PC-3 (cell line): ENCODE measurements at regions not wholly inside any gene's neighbourhood (a gene's known extent, or its start where the extent isn't known, plus 50 kb on each side); places are given as distances from the start of the nearest gene placed in this dataset.

Experiments
- ATAC-seq: fragments of 200-7000 bp; cut with Tn5 transposase; 2 replicates; pipeline ENCODE4 v1.9.1; 2020; ENCODE audit warnings: mild to moderate bottlenecking, moderate library complexity
- BruUV-seq: library from RNA; stranded (reverse); fragments of 400-500 nt; replicated peaks from 2 replicates; lab custom pipeline; 2021; lab: Mats Ljungman, UMichigan
- CTCF ChIA-PET: fragments of 300-600 bp; sonication (Branson Sonifier 250); formaldehyde crosslinking; loops from one replicate; lab custom pipeline; 2022; ENCODE audit warnings: antibody characterized with exemption; lab: Charles Lee
- POLR2A ChIA-PET: fragments of 300-600 bp; sonication (Branson Sonifier 250); formaldehyde crosslinking; loops from one replicate; lab custom pipeline; 2022; ENCODE audit warnings: antibody characterized with exemption; ENCODE audit not compliant: unreplicated experiment; lab: Charles Lee
- DNase-seq: peaks from one replicate; pipeline ENCODE4 v3.0.0-alpha.2; 2015
- H2AFZ ChIP-seq: fragments of 300-600 bp; sonication (generic); 2 replicates; pipeline ENCODE4 v1.6.0; 2016; ENCODE audit warnings: antibody characterized with exemption, low read length
- H3F3A ChIP-seq: fragments of 300-600 bp; sonication (generic); one replicate; pipeline ENCODE4 v1.6.0; 2017; ENCODE audit warnings: antibody characterized with exemption, low read length, control low read depth, mild to moderate bottlenecking; ENCODE audit not compliant: unreplicated experiment
- H3K27ac ChIP-seq: fragments of 300-600 bp; sonication (generic); 2 replicates; pipeline ENCODE4 v1.5.1; 2016; ENCODE audit warnings: mild to moderate bottlenecking, low read length
- H3K27me3 ChIP-seq: fragments of 300-600 bp; sonication (generic); 2 replicates; pipeline ENCODE4 v1.6.1; 2016; ENCODE audit warnings: low read length, mixed read lengths
- H3K36me3 ChIP-seq: fragments of 300-600 bp; sonication (generic); 2 replicates; pipeline ENCODE4 v1.6.1; 2016; ENCODE audit warnings: low read depth, mixed run types, low read length, mixed read lengths
- H3K4me1 ChIP-seq: fragments of 300-600 bp; sonication (generic); 2 replicates; pipeline ENCODE4 v1.5.1; 2016; ENCODE audit warnings: low read length; ENCODE audit not compliant: insufficient read depth
- H3K4me2 ChIP-seq: fragments of 300-600 bp; sonication (generic); 2 replicates; pipeline ENCODE4 v1.6.0; 2016; ENCODE audit warnings: low read length
- H3K4me3 ChIP-seq: fragments of 300-600 bp; sonication (generic); 2 replicates; pipeline ENCODE4 v1.5.1; 2016; ENCODE audit warnings: mild to moderate bottlenecking, low read length, mixed read lengths
- H3K79me2 ChIP-seq: fragments of 300-600 bp; sonication (generic); 2 replicates; pipeline ENCODE4 v1.6.1; 2017; ENCODE audit warnings: low read length, mixed read lengths
- H3K9ac ChIP-seq: fragments of 300-600 bp; sonication (generic); 2 replicates; pipeline ENCODE4 v1.6.0; 2016; ENCODE audit warnings: mild to moderate bottlenecking, low read length
- H3K9me2 ChIP-seq: fragments of 300-600 bp; sonication (generic); replicated peaks from 2 replicates; pipeline ENCODE4 v1.6.1; 2016; ENCODE audit warnings: mixed run types, low read length, mixed read lengths
- H3K9me3 ChIP-seq: fragments of 300-600 bp; sonication (generic); 2 replicates; pipeline ENCODE4 v1.6.1; 2016; ENCODE audit warnings: low read length, mixed read lengths
- H4K20me1 ChIP-seq: fragments of 300-600 bp; sonication (generic); 2 replicates; pipeline ENCODE4 v1.6.1; 2016; ENCODE audit warnings: low read length, mixed read lengths
- EZH2 ChIP-seq: fragments of 300-600 bp; sonication (generic); IDR thresholded peaks from one replicate; pipeline ENCODE4 v1.6.1; 2017; ENCODE audit warnings: antibody characterized with exemption, mild to moderate bottlenecking, low read length; ENCODE audit not compliant: unreplicated experiment
- EZH2phosphoT487 ChIP-seq: fragments of 300-600 bp; sonication (generic); IDR thresholded peaks from 2 replicates; pipeline ENCODE4 v1.6.1; 2018; ENCODE audit warnings: mild to moderate bottlenecking, antibody characterized with exemption, low read length, borderline replicate concordance
- intact Hi-C: fragments of 100-400 bp; cut with micrococcal nuclease; formaldehyde crosslinking; loops from 2 replicates; pipeline ENCODE4 v1.9.0; 2023
- TF ChIP-seq, protein P1 (sequence below): fragments of 300-600 bp; sonication (generic); conservative IDR thresholded peaks from 2 replicates; pipeline ENCODE4 v1.5.1; 2017; ENCODE audit warnings: antibody characterized with exemption, low read depth, mild to moderate bottlenecking, low read length

DNA sequence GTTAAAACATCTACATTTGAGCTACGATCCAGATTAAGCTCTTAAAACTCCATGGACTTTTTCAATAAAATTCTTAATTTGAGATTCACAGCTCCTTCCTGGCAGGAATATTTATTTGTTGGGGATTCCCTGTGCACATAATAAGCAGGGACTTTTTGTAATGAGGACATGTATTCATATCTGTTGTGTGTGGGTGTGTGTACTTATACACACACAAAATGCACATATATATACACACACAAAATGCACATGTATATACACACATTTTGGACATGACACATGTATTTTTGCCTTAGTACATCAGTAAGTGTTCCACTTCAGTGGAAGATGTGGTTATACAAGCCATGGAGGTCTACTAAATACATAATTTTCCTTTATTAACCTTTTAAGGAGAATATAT is 1131.1 kb upstream of the CDH2 start:
- H3K79me2 ChIP-seq: no peaks in the 10 kb centered on the region
- no peak overlapping the region for H3K4me3 ChIP-seq
- DNase-seq (no peak), ATAC-seq (no peak)
- TF ChIP-seq, protein P1, sequence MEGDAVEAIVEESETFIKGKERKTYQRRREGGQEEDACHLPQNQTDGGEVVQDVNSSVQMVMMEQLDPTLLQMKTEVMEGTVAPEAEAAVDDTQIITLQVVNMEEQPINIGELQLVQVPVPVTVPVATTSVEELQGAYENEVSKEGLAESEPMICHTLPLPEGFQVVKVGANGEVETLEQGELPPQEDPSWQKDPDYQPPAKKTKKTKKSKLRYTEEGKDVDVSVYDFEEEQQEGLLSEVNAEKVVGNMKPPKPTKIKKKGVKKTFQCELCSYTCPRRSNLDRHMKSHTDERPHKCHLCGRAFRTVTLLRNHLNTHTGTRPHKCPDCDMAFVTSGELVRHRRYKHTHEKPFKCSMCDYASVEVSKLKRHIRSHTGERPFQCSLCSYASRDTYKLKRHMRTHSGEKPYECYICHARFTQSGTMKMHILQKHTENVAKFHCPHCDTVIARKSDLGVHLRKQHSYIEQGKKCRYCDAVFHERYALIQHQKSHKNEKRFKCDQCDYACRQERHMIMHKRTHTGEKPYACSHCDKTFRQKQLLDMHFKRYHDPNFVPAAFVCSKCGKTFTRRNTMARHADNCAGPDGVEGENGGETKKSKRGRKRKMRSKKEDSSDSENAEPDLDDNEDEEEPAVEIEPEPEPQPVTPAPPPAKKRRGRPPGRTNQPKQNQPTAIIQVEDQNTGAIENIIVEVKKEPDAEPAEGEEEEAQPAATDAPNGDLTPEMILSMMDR: no peak
- no peak for TF ChIP-seq EZH2phosphoT487
- TF ChIP-seq EZH2: no peak
- ChIA-PET POLR2A (no interaction called here), CTCF (no interaction called here)
- no peak overlapping the region for H3K4me2 ChIP-seq
- no peaks in the 10 kb centered on the region for H4K20me1 ChIP-seq
- H3K9me2 ChIP-seq: no peaks in the 10 kb centered on the region
- H3K9ac ChIP-seq: no peak overlapping the region
- no peaks in the 10 kb centered on the region for H3K4me1 ChIP-seq
- no peak overlapping the region for H3K27ac ChIP-seq
- H3F3A ChIP-seq: no peaks in the 10 kb centered on the region
- no peak overlapping the region for H2AFZ ChIP-seq
- intact Hi-C loops: no loop called here
- H3K27me3 ChIP-seq: no peaks in the 10 kb centered on the region
- no peaks in the 10 kb centered on the region for H3K9me3 ChIP-seq
- BruUV-seq: no TSS peak
- H3K36me3 ChIP-seq: no peaks in the 10 kb centered on the region

DNA sequence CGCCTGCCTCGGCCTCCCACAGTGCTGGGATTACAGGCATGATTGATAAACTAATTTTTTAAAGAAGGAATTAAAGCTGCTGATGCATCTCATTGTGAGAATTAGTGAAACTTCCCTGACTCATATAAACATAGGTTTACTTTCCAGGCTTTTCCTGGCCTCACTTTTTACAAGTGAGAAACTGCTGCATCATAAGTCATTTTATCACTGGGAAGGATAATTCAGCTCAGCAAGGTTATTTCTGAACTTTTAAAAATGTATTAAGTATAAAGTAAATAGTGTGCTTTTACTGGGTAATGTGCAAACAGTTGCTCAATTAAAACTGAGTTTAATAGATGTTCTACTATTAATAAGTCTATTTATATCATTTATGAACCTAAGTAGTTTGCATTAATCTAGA is 1130.3 kb upstream of the CDH2 start:
- Histone ChIP-seq H3K79me2 (no peaks in the 10 kb centered on the region), H3F3A (no peaks in the 10 kb centered on the region), H3K4me3 (no peak overlapping the region), H3K27me3 (no peaks in the 10 kb centered on the region), H3K9ac (no peak overlapping the region), H3K4me2 (no peak overlapping the region), H3K27ac (no peak overlapping the region), H4K20me1 (no peaks in the 10 kb centered on the region), H3K9me2 (no peaks in the 10 kb centered on the region), H3K9me3 (no peaks in the 10 kb centered on the region), H2AFZ (no peak overlapping the region), H3K4me1 (no peaks in the 10 kb centered on the region), H3K36me3 (no peaks in the 10 kb centered on the region)
- CTCF ChIA-PET: no interaction called here
- intact Hi-C loops: no loop called here
- DNase-seq: peak; percentile 4
- BruUV-seq: no TSS peak
- ATAC-seq: peak; percentile 65
- TF ChIP-seq EZH2 (no peak), EZH2phosphoT487 (no peak)
- TF ChIP-seq, protein P1: no peak
- POLR2A ChIA-PET: interaction anchor here (0.6 kb wide), 1 partner anchor 512 kb away, joined by 3 read pairs; no protein-coding TSS in a partner anchor

DNA sequence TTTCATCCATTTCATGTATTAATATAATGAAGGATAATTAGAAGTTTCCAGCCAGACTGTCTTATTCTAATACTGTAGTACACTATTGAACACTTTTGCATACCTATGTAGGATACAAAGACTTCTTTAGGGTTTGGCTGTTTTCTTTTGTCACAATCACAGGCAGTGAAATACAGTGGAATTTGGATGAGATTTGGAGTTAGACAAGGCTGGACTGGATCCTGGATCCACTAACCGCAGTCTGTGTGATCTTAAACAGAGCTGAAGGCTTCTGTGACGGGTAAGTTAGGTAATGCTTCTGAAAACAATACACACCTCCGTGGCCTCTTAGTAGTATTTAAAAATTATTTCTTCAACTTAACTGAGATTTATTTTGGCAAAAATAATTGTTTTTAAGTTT is 1128.6 kb upstream of the CDH2 start:
- no peaks in the 10 kb centered on the region for H3K9me2 ChIP-seq
- BruUV-seq: no TSS peak
- H3K4me3 ChIP-seq: no peak overlapping the region
- H3K79me2 ChIP-seq: no peaks in the 10 kb centered on the region
- intact Hi-C loops: no loop called here
- no peak overlapping the region for H3K27ac ChIP-seq
- no peaks in the 10 kb centered on the region for H3K4me1 ChIP-seq
- no peaks in the 10 kb centered on the region for H3K36me3 ChIP-seq
- no peak for ATAC-seq
- H3F3A ChIP-seq: no peaks in the 10 kb centered on the region
- no peaks in the 10 kb centered on the region for H3K27me3 ChIP-seq
- CTCF ChIA-PET: no interaction called here
- H3K4me2 ChIP-seq: no peak overlapping the region
- POLR2A ChIA-PET: no interaction called here
- H4K20me1 ChIP-seq: no peaks in the 10 kb centered on the region
- no peaks in the 10 kb centered on the region for H3K9me3 ChIP-seq
- no peak overlapping the region for H2AFZ ChIP-seq
- DNase-seq: no peak
- no peak for TF ChIP-seq EZH2
- no peak for TF ChIP-seq EZH2phosphoT487
- TF ChIP-seq, protein P1: no peak
- no peak overlapping the region for H3K9ac ChIP-seq
